ENCODE measurements at regions not wholly inside any gene's neighbourhood (a gene's known extent, or its start where the extent isn't known, plus 50 kb on each side); places are given as distances from the start of the nearest gene placed in this dataset.
"Not testable (repeated sequence)": the region's sequence is repeated elsewhere in the genome, so short reads cannot be mapped to it uniquely, and the experiment has no call there.

DNA sequence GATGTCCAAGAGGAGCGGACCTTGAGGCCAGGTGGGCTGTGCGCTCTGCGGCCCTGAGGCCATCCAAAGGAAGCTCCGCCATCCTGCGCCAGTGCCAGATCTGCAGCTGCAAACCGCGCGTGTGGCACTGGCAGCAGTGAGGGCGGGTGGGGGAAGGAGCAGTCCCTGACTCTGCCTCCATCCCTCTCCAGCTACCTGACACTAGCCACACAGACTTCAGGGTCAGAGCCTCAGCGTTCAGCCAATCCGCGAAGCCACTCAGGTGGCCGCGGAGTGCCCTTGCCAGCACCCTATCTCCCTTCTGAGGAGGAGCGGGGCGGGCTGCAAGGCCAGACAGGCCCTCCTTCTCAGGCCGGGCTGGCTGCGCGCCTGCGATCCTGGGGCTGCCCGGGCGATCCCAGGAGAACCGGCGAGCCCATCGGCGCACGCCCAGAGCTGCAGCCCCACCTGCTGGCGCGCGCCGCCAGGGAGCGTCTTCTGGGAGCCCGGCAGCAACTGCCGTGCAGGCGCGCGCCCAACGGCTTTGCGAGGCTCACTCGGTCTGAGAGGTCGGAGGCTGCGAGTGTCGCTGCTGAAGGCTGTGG, 867.2 kb downstream of the SPATA31A1 start:
- TF ChIP-seq, protein P1, sequence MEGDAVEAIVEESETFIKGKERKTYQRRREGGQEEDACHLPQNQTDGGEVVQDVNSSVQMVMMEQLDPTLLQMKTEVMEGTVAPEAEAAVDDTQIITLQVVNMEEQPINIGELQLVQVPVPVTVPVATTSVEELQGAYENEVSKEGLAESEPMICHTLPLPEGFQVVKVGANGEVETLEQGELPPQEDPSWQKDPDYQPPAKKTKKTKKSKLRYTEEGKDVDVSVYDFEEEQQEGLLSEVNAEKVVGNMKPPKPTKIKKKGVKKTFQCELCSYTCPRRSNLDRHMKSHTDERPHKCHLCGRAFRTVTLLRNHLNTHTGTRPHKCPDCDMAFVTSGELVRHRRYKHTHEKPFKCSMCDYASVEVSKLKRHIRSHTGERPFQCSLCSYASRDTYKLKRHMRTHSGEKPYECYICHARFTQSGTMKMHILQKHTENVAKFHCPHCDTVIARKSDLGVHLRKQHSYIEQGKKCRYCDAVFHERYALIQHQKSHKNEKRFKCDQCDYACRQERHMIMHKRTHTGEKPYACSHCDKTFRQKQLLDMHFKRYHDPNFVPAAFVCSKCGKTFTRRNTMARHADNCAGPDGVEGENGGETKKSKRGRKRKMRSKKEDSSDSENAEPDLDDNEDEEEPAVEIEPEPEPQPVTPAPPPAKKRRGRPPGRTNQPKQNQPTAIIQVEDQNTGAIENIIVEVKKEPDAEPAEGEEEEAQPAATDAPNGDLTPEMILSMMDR (IDR thresholded peaks at IDR 0.05) = peak in 2 of 5 experiments; percentile 11 to 22
- TF ChIP-seq EP300 (IDR thresholded peaks at IDR 0.05) = not testable (repeated sequence)
